ENCODE measurements at regions not wholly inside any gene's neighbourhood (a gene's known extent, or its start where the extent isn't known, plus 50 kb on each side); places are given as distances from the start of the nearest gene placed in this dataset.
A peak's percentile ranks its signal among the peaks of the same experiment; 100 is the strongest.
"Not testable (repeated sequence)": the region's sequence is repeated elsewhere in the genome, so short reads cannot be mapped to it uniquely, and the experiment has no call there.

- no peak for DNase-seq (ENCODE audit: low read depth, low spot score)
Measured at GRCh38 chr2:240240017-240240734, 99.7 kb upstream of the OTOS start.

- no peak for DNase-seq (ENCODE audit: low read depth, low spot score)
Measured at GRCh38 chr2:240240781-240241180, 100.3 kb upstream of the OTOS start.

DNA sequence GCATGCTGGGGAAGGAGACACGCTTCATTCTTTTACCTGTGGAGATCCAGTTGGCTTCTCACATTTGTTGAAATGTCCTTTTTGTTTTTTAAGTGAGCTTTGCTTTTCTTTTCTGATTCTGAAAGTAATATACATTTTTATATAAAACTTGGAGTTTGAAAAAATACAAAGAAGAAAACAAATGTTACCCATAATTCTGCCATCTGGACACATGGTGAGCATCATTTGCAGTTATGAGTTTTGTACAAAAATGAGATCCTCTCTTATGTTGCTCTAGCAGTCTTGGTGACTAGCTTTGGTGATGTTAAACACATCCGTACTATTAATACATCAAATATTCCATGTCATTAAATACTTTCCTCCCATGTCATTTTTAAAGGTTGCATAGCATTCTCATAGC lies 101.1 kb upstream of the OTOS start:
- no peak for DNase-seq (ENCODE audit: low read depth, low spot score)

DNA sequence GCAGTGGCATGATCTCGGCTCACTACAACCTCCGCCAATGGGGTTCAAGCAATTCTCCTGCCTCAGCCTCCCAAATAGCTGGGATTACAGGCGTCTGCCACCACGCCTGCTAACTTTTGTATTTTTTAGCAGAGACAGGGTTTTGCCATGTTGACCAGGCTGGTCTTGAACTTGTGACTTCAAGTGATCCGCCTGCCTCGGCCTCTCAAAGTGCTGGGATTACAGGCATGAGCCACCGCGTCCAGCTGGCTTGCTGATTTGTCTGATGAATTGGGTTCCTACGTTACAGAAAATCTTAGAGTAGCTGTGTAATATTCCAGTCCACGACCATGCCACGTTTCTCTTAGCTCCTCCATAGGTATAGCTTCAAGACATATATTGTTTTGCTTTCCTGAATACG lies 102.6 kb upstream of the OTOS start:
- DNase-seq (ENCODE audit: low read depth, low spot score), result not testable (repeated sequence)

GRCh38 chr2:240244543-240244942 lies 104.1 kb upstream of the OTOS start:
- no peak for DNase-seq (ENCODE audit: low read depth, low spot score)

DNA sequence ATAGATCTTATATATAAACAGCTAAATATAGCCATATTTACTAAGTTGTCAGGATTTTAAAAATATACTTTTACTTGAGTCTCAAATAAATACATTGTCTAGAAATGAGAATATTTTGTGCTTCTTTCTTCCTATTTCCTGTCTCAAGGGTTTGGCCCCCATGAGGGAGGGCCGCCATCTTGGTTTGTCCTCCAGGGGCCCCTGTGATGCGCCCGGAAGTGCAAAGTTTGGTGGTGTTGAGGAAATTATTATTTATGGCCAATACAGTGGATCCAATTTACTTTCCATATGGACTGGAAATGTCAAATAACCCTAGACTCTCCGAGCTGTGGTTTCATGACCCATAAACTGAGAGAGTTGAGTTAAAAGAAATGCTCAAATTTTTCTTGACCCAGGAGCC lies 104.7 kb upstream of the OTOS start:
- DNase-seq (ENCODE audit: low read depth, low spot score), result no peak

DNA sequence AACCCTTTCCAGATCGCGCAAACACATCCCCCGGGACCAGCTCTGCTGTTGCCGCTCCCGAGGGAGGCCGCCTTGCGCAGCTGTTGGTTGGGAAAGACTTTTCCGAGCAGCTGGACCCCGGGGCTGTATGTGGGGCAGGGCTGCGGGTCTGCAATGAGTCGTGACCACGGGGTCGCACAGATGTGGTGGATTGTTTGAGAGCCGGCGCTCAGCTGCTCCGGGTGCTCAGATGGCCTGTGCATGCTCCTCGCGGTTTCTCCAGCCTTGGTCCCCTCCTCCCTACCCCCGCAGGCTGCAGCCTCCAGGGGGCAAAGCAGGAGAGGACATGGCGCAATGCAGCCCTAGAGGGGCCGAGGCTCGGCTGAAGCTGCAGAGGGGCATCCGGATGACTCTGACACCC lies 105.2 kb upstream of the OTOS start:
- no peak for DNase-seq (ENCODE audit: low read depth, low spot score)

GRCh38 chr2:240246173-240246820 lies 105.8 kb upstream of the OTOS start:
- DNase-seq (ENCODE audit: low read depth, low spot score), result no peak

DNA sequence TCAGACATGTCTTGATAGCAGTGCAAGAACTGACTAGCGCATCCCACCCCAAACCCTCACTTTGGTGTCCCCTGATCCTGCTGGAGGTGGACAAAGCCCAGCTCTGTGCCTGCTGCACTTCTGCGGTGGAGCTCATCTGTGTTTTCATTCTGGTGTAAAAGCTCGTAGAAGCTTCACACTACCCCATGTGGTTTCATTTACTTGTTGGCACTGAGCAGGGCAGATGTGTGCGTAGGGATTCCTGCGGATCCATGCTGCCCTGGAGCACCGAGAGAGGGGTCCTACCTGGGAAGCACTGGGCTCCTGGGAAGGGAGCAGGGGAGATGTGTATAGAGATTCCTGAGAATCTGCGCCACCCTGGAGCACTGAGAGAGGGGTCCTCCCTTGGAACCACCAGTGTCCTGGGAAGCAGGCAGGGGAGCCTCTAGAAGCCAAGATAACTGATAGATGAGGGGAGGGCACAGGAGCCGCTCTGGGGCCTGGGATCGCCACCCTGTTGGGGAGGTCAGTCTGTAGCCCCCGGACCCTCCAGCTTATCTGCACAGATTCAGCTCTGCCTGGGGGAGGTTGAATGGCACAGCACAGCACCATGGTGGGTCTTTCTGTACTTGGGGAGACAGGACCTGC lies 106.9 kb upstream of the OTOS start:
- DNase-seq (ENCODE audit: low read depth, low spot score), result no peak

DNA sequence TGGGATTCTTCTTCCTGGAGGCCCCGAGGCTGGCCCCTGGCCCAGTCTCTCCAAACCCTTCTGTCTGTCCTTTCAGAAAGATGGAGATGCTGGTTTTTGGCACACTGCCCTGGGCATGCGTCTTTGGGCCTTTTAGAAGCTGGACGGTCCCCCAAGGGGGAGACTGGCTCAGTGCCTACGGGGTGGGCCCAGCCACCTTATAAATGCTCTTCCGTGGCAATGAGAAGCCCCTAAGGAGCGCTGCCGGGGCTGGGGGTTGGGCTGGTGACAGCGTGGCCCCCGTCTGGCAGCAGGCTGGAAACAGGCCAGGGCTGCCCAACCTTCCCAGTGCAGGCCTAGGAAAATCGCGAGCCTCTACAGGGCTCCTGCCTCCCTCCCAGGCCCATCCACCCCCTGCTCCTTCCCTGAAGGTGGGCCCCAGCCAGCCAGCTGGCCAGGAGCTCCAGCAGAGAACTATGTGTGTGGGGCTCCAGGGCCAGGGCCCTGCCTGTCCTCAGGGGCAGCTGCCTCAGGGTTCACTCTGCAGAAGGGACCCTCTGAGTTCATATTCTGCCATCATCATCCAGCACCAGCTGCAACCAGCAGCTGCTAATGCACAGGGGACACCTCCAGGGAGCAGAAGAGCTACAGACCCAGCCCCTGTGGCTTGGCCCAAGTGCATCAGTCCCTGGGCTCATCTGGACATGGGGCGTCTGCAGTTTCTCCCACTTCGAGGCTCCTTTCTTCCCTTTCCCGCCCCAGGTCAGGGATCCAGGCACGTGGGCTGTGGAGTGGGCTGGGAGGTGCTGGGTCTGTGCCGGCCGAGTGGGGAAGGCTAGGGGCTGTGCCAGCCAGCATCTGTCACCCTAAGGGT lies 107.6 kb upstream of the OTOS start:
- DNase-seq (ENCODE audit: low read depth, low spot score), result no peak

GRCh38 chr2:240248721-240249422 lies 108.4 kb upstream of the OTOS start:
- DNase-seq (ENCODE audit: low read depth, low spot score), result no peak

- peak; percentile 89 for DNase-seq (ENCODE audit: low read depth, low spot score)
Measured at GRCh38 chr2:240249423-240250149, 109.1 kb upstream of the OTOS start.

GRCh38 chr2:240250150-240250984 lies 109.9 kb upstream of the OTOS start:
- no peak for DNase-seq (ENCODE audit: low read depth, low spot score)

- peak; percentile 91 for DNase-seq (ENCODE audit: low read depth, low spot score)
Measured at GRCh38 chr2:240250985-240251847, 110.8 kb upstream of the OTOS start.

- DNase-seq (ENCODE audit: low read depth, low spot score), result no peak
Measured at GRCh38 chr2:240251848-240252190, 111.4 kb upstream of the OTOS start.

DNA sequence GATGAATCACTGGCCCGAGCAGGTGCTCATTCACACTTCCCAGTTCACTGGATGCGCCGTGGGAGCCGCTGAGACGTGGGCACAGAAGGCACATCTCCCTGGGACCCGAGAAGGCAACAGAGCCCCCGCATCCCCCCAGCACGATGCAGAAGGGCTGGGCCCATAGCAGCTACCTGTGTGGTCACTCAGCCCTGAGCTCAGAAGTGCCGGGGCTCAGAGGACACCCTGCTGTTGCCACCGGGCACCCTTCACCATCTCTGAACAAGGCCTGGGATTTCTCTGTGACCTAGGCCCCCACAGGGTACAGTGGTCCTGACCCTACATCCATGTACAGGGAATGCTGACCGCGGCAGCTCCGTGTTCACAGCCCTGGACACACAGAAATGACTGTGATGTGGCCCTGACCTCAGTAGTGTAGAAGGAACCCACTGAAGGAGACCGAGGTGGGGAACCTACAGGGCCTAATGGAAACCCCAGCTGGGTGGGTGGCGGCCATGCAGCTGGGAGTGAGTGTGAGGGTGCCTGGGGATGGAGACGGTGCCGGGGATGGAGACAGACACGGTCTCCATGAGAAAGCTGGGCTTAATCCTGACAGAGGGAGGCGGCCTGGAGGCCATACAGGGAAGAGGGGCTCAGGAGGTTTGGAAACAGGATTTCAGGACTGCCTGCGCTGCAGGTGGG lies 111.9 kb upstream of the OTOS start:
- DNase-seq (ENCODE audit: low read depth, low spot score), result no peak

DNA sequence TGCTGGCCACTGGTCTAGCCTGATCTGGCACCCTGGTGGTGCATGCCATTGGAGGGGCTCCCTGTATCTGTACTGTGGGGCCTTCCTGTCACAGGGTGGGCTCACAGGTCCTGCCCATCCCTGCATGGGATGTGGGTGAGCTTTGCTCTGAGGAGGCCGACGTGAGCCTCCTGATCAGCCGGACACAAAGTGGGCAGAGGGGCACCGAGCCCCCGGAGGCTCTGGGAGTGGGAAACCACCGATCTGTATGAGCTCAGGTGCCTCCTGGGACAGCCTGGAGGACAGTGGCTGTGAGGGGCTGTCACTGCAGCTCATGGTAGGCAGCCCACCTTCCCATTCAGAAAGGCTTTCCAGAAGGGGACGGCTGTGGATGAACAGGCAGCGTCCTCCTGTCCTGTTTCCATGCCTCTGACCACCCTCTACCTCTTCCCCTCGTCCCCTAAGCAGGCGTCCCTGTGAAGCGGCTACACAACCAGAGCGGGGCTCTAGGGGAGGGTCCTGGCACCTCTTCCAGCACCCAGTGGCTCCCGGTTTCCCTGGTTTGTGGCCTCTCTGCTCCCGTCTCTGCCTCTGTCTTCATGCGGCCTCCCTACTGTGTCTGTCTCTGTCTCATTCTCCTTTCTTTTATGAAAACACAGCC lies 112.5 kb upstream of the OTOS start:
- no peak for DNase-seq (ENCODE audit: low read depth, low spot score)

GRCh38 chr2:240253583-240254145 lies 113.2 kb upstream of the OTOS start:
- no peak for DNase-seq (ENCODE audit: low read depth, low spot score)

Measured in ELF-1 (cell line).